Smooth muscle cell (in vitro differentiated cells): ENCODE measurements at regions not wholly inside any gene's neighbourhood (a gene's known extent, or its start where the extent isn't known, plus 50 kb on each side); places are given as distances from the start of the nearest gene placed in this dataset.

ENCODE experiments used
- DNase-seq: peaks from one replicate; lab custom pipeline; 2025; ENCODE audit not compliant: unreplicated experiment; lab: John Stamatoyannopoulos, UW
- H2AFZ ChIP-seq: fragments of 200-600 bp; sonication (generic); 2 replicates; pipeline ENCODE4 v1.6.0; 2016; ENCODE audit warnings: antibody characterized with exemption, low read depth, mild to moderate bottlenecking
- H3F3A ChIP-seq: fragments of 200-600 bp; sonication (generic); 2 replicates; pipeline ENCODE4 v1.6.0; 2017; ENCODE audit warnings: antibody characterized with exemption, low read depth
- H3K27ac ChIP-seq: fragments of 200-600 bp; sonication (generic); 2 replicates; pipeline ENCODE4 v1.5.1; 2016; ENCODE audit warnings: low read depth, mild to moderate bottlenecking
- H3K27me3 ChIP-seq: fragments of 200-600 bp; sonication (generic); 2 replicates; pipeline ENCODE4 v1.6.1; 2016; ENCODE audit warnings: low read depth, mild to moderate bottlenecking
- H3K36me3 ChIP-seq: fragments of 200-600 bp; sonication (generic); 2 replicates; pipeline ENCODE4 v1.5.1; 2016; ENCODE audit warnings: low read depth
- H3K4me1 ChIP-seq: fragments of 200-600 bp; sonication (generic); 2 replicates; pipeline ENCODE4 v1.5.1; 2016; ENCODE audit warnings: low read depth
- H3K4me2 ChIP-seq: fragments of 200-600 bp; sonication (generic); 2 replicates; pipeline ENCODE4 v1.6.0; 2016; ENCODE audit warnings: mild to moderate bottlenecking
- H3K4me3 ChIP-seq: fragments of 200-600 bp; sonication (generic); 2 replicates; pipeline ENCODE4 v1.5.1; 2016; ENCODE audit warnings: mild to moderate bottlenecking
- H3K79me2 ChIP-seq: fragments of 200-600 bp; sonication (generic); 2 replicates; pipeline ENCODE4 v1.6.0; 2016; ENCODE audit warnings: low read depth, mild to moderate bottlenecking
- H3K9ac ChIP-seq: fragments of 200-600 bp; sonication (generic); 2 replicates; pipeline ENCODE4 v1.6.0; 2016; ENCODE audit warnings: low read depth
- H3K9me3 ChIP-seq: fragments of 200-600 bp; sonication (generic); replicated peaks from 2 replicates; pipeline ENCODE4 v1.5.1; 2016; ENCODE audit warnings: low read depth
- H4K20me1 ChIP-seq: fragments of 200-600 bp; sonication (generic); 2 replicates; pipeline ENCODE4 v1.6.0; 2016; ENCODE audit warnings: low read depth
- CTCF ChIP-seq: fragments of 200-600 bp; sonication (generic); IDR thresholded peaks from 2 replicates; pipeline ENCODE4 v1.5.1; 2017; ENCODE audit warnings: borderline replicate concordance, mild to moderate bottlenecking, antibody characterized with exemption; ENCODE audit not compliant: insufficient read depth, poor library complexity, severe bottlenecking
- WGBS: methylation state at CpG from one replicate; pipeline ENCODE4 v1.1.7; 2016; ENCODE audit warnings: low lambda C conversion rate; 5-methylcytosine and 5-hydroxymethylcytosine counted together

GRCh38 chr17:22300731-22301352 lies 608.5 kb downstream of the KCNJ18 start:
- TF ChIP-seq CTCF: no peak
- no peaks in the 10 kb centered on the region for H3K27me3 ChIP-seq
- no peaks in the 10 kb centered on the region for H3K36me3 ChIP-seq
- DNase-seq: no peak
- no peaks in the 10 kb centered on the region for H3K79me2 ChIP-seq
- no peaks in the 10 kb centered on the region for H3K4me1 ChIP-seq
- H3K4me3 ChIP-seq: no peak overlapping the region
- H3K4me2 ChIP-seq: no peak overlapping the region
- WGBS: 90% methylated on average over 48 of the region's 48 CpGs
- no peak overlapping the region for H2AFZ ChIP-seq
- no peak overlapping the region for H3K9ac ChIP-seq
- H4K20me1 ChIP-seq: no peaks in the 10 kb centered on the region
- H3K9me3 ChIP-seq: peaks cover 4% of the 10 kb centered on the region
- no peaks in the 10 kb centered on the region for H3F3A ChIP-seq
- no peak overlapping the region for H3K27ac ChIP-seq

- Histone ChIP-seq H3K4me3 (no peak overlapping the region), H3K4me1 (no peaks in the 10 kb centered on the region), H3F3A (no peaks in the 10 kb centered on the region), H3K27me3 (no peaks in the 10 kb centered on the region), H3K79me2 (no peaks in the 10 kb centered on the region), H3K36me3 (no peaks in the 10 kb centered on the region), H2AFZ (no peak overlapping the region), H3K4me2 (no peak overlapping the region), H3K27ac (no peak overlapping the region), H4K20me1 (no peaks in the 10 kb centered on the region), H3K9me3 (peaks cover 4% of the 10 kb centered on the region), H3K9ac (no peak overlapping the region)
- DNase-seq: no peak
- no peak for TF ChIP-seq CTCF
- 92% methylated on average over 20 of the region's 20 CpGs for WGBS
These were observed 609.0 kb downstream of the KCNJ18 start for GRCh38 chr17:22301353-22301745.

GRCh38 chr17:22303096-22303495 lies 610.8 kb downstream of the KCNJ18 start:
- Histone ChIP-seq H3K4me1 (no peaks in the 10 kb centered on the region), H3K9ac (no peak overlapping the region), H2AFZ (no peak overlapping the region), H3K36me3 (no peaks in the 10 kb centered on the region), H3K27me3 (no peaks in the 10 kb centered on the region), H4K20me1 (no peaks in the 10 kb centered on the region), H3K27ac (no peak overlapping the region), H3K79me2 (no peaks in the 10 kb centered on the region), H3K4me2 (no peak overlapping the region), H3K9me3 (peaks cover 4% of the 10 kb centered on the region), H3F3A (no peaks in the 10 kb centered on the region), H3K4me3 (no peak overlapping the region)
- 80% methylated on average over 12 of the region's 12 CpGs for WGBS
- DNase-seq: no peak
- TF ChIP-seq CTCF: no peak

- no peaks in the 10 kb centered on the region for H3K27me3 ChIP-seq
- no peak for DNase-seq
- no peak overlapping the region for H3K4me2 ChIP-seq
- no peak overlapping the region for H3K27ac ChIP-seq
- 80% methylated on average over 12 of the region's 12 CpGs for WGBS
- no peak for TF ChIP-seq CTCF
- no peak overlapping the region for H3K4me3 ChIP-seq
- H3F3A ChIP-seq: no peaks in the 10 kb centered on the region
- no peaks in the 10 kb centered on the region for H3K36me3 ChIP-seq
- no peak overlapping the region for H2AFZ ChIP-seq
- H4K20me1 ChIP-seq: no peaks in the 10 kb centered on the region
- H3K4me1 ChIP-seq: no peaks in the 10 kb centered on the region
- H3K9ac ChIP-seq: no peak overlapping the region
- H3K9me3 ChIP-seq: peaks cover 8% of the 10 kb centered on the region
- H3K79me2 ChIP-seq: no peaks in the 10 kb centered on the region
These were observed 611.5 kb downstream of the KCNJ18 start for GRCh38 chr17:22303865-22304264.
